Heart left ventricle (tissue), 16 donors: ENCODE measurements at regions not wholly inside any gene's neighbourhood (a gene's known extent, or its start where the extent isn't known, plus 50 kb on each side); places are given as distances from the start of the nearest gene placed in this dataset.

ENCODE experiments used
- ATAC-seq, 4 donors: fragments of 200-7000 bp; cut with Tn5 transposase; one replicate each; pipeline ENCODE4 v1.9.1; 2020 to 2022; ENCODE audit warnings: moderate library complexity in 4 of 4, mild to moderate bottlenecking in 3 of 4, moderate number of reproducible peaks in 1 of 4
- DNase-seq, 5 donors: peaks; one replicate each; pipeline ENCODE4 v3.0.0-alpha.2; 2020
- H3K27ac ChIP-seq, 12 donors: fragments of 200-600 bp; sonication (generic) in 4 of 12; one replicate each; pipeline versions ENCODE4 v1.5.0 to v1.8.0; 2016 to 2022; ENCODE audit warnings: mild to moderate bottlenecking in 2 of 12
- H3K27me3 ChIP-seq, 9 donors: fragments of 200-600 bp; sonication (generic) in 2 of 9; one replicate each; pipeline versions ENCODE4 v1.5.1 to v1.8.0; 2016 to 2022; ENCODE audit warnings: mild to moderate bottlenecking in 3 of 9
- H3K36me3 ChIP-seq, 9 donors: fragments of 200-600 bp; sonication (generic) in 2 of 9; one replicate each; pipeline versions ENCODE4 v1.5.0 to v1.8.0; 2018 to 2022; ENCODE audit warnings: mild to moderate bottlenecking in 2 of 9
- H3K4me1 ChIP-seq, 12 donors: fragments of 200-600 bp; sonication (generic) in 4 of 12; one replicate each; pipeline versions ENCODE4 v1.5.0 to v1.8.0; 2016 to 2022; ENCODE audit warnings: mild to moderate bottlenecking in 3 of 12
- H3K4me3 ChIP-seq, 12 donors: fragments of 200-600 bp; sonication (generic) in 4 of 12; one replicate each; pipeline versions ENCODE4 v1.5.0 to v1.8.0; 2017 to 2022; ENCODE audit warnings: mild to moderate bottlenecking in 9 of 12, moderate library complexity in 4 of 12
- H3K9me3 ChIP-seq, 12 donors: fragments of 200-600 bp; sonication (generic) in 4 of 12; one replicate each; pipeline versions ENCODE4 v1.5.0 to v1.8.0; 2016 to 2022; ENCODE audit warnings: mild to moderate bottlenecking in 1 of 12
- POLR2A ChIP-seq, 2 donors: fragments of 450-650 bp; IDR thresholded peaks; one replicate each; pipeline ENCODE4 v1.6.1; 2017; ENCODE audit warnings: antibody characterized with exemption in 2 of 2, mild to moderate bottlenecking in 2 of 2, moderate library complexity in 2 of 2
- WGBS, 4 donors: extraction: QIAGEN DNeasy Blood & Tissue Kit in 2 of 4; methylation state at CpG; one replicate each; pipeline versions ENCODE4 v1.1.5 to v1.1.7; 2013 to 2018; 5-methylcytosine and 5-hydroxymethylcytosine counted together
- intact Hi-C, 10 donors: fragments of 100-400 bp; cut with DNase I; formaldehyde crosslinking; loops; one replicate each; pipeline versions ENCODE4 v1.11.1 to v1.14.2; 2022
- TF ChIP-seq, protein P1 (sequence below), 12 donors: fragments of 200-600 bp; sonication (generic) in 4 of 12; IDR thresholded peaks; one replicate each; pipeline versions ENCODE4 v1.5.0 to v1.8.0; 2018 to 2022; ENCODE audit warnings: antibody characterized with exemption in 12 of 12, mild to moderate bottlenecking in 5 of 12
- donor health status: ischemic (EF 13 %, LVEDD 7.1; RV severe dilation, severe dysfunction).
- donor health status: healthy with polysubstance abuse.
- donor health status: DM: no; HTN: yes; CAD: no.
- donor health status: DM: no; HTN: no; CAD: no.
- donor health status: ischemic (EF 25% LVEDD 6.9; RV normal size, moderate dysfunction).
- donor health status: ischemic (EF 25% LVEDD 5.7; RV mildly dilated, moderate dysfunction).
- donor health status: healthy.
- donor health status: DM: yes; HTN: yes; CAD: no.
- donor health status: ischemic (EF 35%, LVEDD 5.7; RV mildly dilated, moderate dysfunction).
- donor health status: nonischemic (EF 11% LVEDD 7.7; RV severe dilation, severe dysfunction).
- donor health status: DM: yes; HTN: yes; CAD: no.
- donor health status: PGD.
- donor health status: ischemic (EF 29% LVEDD 5.4; RV normal size, mild dysfunction).
- donor health status: nonischemic (EF 23%, LVEDD 6.1; RV moderate dilation, normal function).

- intact Hi-C loops, result no loop called here
- H3K27ac ChIP-seq, result no peak overlapping the region
- no peak overlapping the region for H3K4me3 ChIP-seq
- TF ChIP-seq POLR2A (IDR thresholded peaks at IDR 0.05), result no peak
- TF ChIP-seq, protein P1, sequence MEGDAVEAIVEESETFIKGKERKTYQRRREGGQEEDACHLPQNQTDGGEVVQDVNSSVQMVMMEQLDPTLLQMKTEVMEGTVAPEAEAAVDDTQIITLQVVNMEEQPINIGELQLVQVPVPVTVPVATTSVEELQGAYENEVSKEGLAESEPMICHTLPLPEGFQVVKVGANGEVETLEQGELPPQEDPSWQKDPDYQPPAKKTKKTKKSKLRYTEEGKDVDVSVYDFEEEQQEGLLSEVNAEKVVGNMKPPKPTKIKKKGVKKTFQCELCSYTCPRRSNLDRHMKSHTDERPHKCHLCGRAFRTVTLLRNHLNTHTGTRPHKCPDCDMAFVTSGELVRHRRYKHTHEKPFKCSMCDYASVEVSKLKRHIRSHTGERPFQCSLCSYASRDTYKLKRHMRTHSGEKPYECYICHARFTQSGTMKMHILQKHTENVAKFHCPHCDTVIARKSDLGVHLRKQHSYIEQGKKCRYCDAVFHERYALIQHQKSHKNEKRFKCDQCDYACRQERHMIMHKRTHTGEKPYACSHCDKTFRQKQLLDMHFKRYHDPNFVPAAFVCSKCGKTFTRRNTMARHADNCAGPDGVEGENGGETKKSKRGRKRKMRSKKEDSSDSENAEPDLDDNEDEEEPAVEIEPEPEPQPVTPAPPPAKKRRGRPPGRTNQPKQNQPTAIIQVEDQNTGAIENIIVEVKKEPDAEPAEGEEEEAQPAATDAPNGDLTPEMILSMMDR (IDR thresholded peaks at IDR 0.05), result no peak
- ATAC-seq (no peak), DNase-seq (no peak)
- no peaks in the 10 kb centered on the region for H3K36me3 ChIP-seq
- no peaks in the 10 kb centered on the region for H3K27me3 ChIP-seq
- peaks cover 0 to 11% (median 0%) of the 10 kb centered on the region in 12 donors for H3K9me3 ChIP-seq
- H3K4me1 ChIP-seq, result no peaks in the 10 kb centered on the region
- WGBS, 4 donors, result 58 to 91% (median 69%) methylated on average over 1 of the region's 1 CpG
Observed at GRCh38 chr13:73133531-73133930, 74.7 kb downstream of the KLF5 start.

DNA sequence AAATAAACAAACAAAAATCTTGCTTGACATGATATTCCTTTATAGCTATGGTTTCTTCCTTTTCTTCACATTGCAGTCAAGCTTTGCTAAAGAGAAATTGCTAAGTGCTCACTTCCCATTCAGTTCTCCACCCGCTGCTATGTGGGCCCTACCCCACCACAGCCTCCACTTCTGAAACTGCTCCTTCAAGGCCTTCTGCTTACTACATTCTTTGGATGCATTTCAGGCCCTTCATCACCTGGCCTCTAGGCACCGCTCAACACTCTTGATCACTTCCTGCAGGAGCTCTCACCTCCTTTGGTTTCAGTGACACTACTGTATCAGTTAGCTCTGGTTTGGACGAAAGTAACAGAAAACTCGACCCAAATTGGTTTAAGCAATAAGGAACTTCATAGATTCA lies 72.4 kb downstream of the KLF5 start:
- ATAC-seq (no peak), DNase-seq (no peak)
- H3K27ac ChIP-seq, result no peak overlapping the region
- no peak for TF ChIP-seq POLR2A (IDR thresholded peaks at IDR 0.05)
- TF ChIP-seq, protein P1 (IDR thresholded peaks at IDR 0.05), result no peak
- no peaks in the 10 kb centered on the region for H3K4me1 ChIP-seq
- H3K4me3 ChIP-seq, result no peak overlapping the region
- no peaks in the 10 kb centered on the region for H3K27me3 ChIP-seq
- intact Hi-C loops, result no loop called here
- H3K36me3 ChIP-seq, result no peaks in the 10 kb centered on the region
- H3K9me3 ChIP-seq, result peaks cover 0 to 11% (median 0%) of the 10 kb centered on the region in 12 donors
- WGBS, 4 donors, result 84 to 93% (median 87%) methylated on average over 4 of the region's 4 CpGs

DNA sequence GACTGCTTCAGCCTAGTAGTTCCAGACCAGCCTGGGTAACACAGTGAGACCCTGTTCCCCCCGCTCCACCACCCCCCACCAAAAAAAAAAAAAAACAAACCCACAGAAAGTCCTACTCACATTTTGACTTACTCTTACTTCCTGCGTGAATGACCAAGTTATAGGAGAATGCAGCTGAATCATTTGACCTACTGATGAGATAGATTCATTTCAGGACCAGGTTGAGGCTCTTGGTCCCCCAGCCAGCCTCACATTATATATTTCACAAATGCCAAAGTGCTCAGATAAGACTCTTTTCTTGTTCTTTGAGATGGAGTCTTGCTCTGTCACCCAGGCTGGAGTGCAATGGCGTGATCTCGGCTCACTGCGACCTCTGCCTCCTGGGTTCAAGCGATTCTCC lies 70.2 kb downstream of the KLF5 start:
- no peak overlapping the region for H3K4me3 ChIP-seq
- DNase-seq (no peak), ATAC-seq (no peak)
- 74 to 91% (median 82%) methylated on average over 6 of the region's 6 CpGs for WGBS, 4 donors
- intact Hi-C loops, result no loop called here
- no peaks in the 10 kb centered on the region for H3K27me3 ChIP-seq
- H3K27ac ChIP-seq, result no peak overlapping the region
- TF ChIP-seq, protein P1 (IDR thresholded peaks at IDR 0.05), result no peak
- no peak for TF ChIP-seq POLR2A (IDR thresholded peaks at IDR 0.05)
- H3K9me3 ChIP-seq, result peaks cover 0 to 2% (median 0%) of the 10 kb centered on the region in 12 donors
- no peaks in the 10 kb centered on the region for H3K4me1 ChIP-seq
- H3K36me3 ChIP-seq, result no peaks in the 10 kb centered on the region
